Thoracic aorta (tissue), 2 donors: ENCODE measurements at regions not wholly inside any gene's neighbourhood (a gene's known extent, or its start where the extent isn't known, plus 50 kb on each side); places are given as distances from the start of the nearest gene placed in this dataset.
"Not testable (repeated sequence)": the region's sequence is repeated elsewhere in the genome, so short reads cannot be mapped to it uniquely, and the experiment has no call there.

Experiments used
- ATAC-seq: fragments of 150-250 bp; one replicate; pipeline ENCODE4 v1.8.0; 2017; ENCODE audit warnings: low read depth; ENCODE audit not compliant: insufficient number of reproducible peaks, low FRiP score
- DNase-seq: peaks from one replicate; pipeline ENCODE4 v3.0.0-alpha.2; 2020; ENCODE audit warnings: low spot score
- H3K27ac ChIP-seq, 2 donors: fragments of 200-600 bp; sonication (generic); 1 replicate in 1 of 2; 2 replicates in 1 of 2; pipeline ENCODE4 v1.5.1; 2016; ENCODE audit warnings: mild to moderate bottlenecking in 2 of 2, moderate library complexity in 2 of 2
- H3K27me3 ChIP-seq: fragments of 200-600 bp; sonication (generic); replicated peaks from 2 replicates; pipeline ENCODE4 v1.6.0; 2016; ENCODE audit warnings: mild to moderate bottlenecking; ENCODE audit not compliant: insufficient read depth
- H3K36me3 ChIP-seq: fragments of 200-600 bp; sonication (generic); one replicate; pipeline ENCODE4 v1.5.1; 2016
- H3K4me1 ChIP-seq, 2 donors: fragments of 200-600 bp; sonication (generic); 1 replicate in 1 of 2; 2 replicates in 1 of 2; pipeline versions ENCODE4 v1.5.1 to v1.6.0; 2016; ENCODE audit warnings: low read depth in 2 of 2, mild to moderate bottlenecking in 1 of 2; ENCODE audit not compliant: control insufficient read depth in 1 of 2
- H3K4me3 ChIP-seq: fragments of 200-600 bp; sonication (generic); 2 replicates; pipeline ENCODE4 v1.5.1; 2016; ENCODE audit warnings: mild to moderate bottlenecking
- H3K9me3 ChIP-seq: fragments of 200-600 bp; sonication (generic); 2 replicates; pipeline ENCODE4 v1.5.1; 2016
- TF ChIP-seq, protein P1 (sequence below): fragments of 200-600 bp; sonication (generic); IDR thresholded peaks from one replicate; pipeline ENCODE4 v1.5.1; 2019; ENCODE audit warnings: antibody characterized with exemption

DNA sequence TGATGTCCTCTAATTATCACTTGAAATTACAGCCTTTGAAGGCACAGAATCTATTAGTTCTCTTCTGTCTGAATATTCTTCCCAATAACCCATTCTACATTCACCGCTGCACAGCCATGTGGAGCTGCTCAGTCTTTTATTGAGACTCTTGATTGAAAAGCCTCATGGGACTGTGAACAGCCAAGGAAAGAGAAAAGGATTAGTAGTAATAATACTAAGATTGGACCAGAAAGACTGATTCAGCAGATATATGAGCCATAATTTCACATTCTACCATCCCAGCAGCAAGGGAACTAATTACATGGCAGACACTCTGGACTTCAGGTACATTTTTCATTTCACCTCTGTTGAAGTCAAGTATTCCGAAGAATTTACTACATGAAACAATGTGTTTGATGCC is 2471.7 kb downstream of the ARAP2 start:
- Histone ChIP-seq H3K4me1 (no peaks in the 10 kb centered on the region), H3K4me3 (no peak overlapping the region), H3K36me3 (no peaks in the 10 kb centered on the region), H3K27ac (no peak overlapping the region), H3K9me3 (no peaks in the 10 kb centered on the region), H3K27me3 (no peaks in the 10 kb centered on the region)
- ATAC-seq (no peak), DNase-seq (no peak)
- TF ChIP-seq, protein P1, sequence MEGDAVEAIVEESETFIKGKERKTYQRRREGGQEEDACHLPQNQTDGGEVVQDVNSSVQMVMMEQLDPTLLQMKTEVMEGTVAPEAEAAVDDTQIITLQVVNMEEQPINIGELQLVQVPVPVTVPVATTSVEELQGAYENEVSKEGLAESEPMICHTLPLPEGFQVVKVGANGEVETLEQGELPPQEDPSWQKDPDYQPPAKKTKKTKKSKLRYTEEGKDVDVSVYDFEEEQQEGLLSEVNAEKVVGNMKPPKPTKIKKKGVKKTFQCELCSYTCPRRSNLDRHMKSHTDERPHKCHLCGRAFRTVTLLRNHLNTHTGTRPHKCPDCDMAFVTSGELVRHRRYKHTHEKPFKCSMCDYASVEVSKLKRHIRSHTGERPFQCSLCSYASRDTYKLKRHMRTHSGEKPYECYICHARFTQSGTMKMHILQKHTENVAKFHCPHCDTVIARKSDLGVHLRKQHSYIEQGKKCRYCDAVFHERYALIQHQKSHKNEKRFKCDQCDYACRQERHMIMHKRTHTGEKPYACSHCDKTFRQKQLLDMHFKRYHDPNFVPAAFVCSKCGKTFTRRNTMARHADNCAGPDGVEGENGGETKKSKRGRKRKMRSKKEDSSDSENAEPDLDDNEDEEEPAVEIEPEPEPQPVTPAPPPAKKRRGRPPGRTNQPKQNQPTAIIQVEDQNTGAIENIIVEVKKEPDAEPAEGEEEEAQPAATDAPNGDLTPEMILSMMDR: no peak

DNA sequence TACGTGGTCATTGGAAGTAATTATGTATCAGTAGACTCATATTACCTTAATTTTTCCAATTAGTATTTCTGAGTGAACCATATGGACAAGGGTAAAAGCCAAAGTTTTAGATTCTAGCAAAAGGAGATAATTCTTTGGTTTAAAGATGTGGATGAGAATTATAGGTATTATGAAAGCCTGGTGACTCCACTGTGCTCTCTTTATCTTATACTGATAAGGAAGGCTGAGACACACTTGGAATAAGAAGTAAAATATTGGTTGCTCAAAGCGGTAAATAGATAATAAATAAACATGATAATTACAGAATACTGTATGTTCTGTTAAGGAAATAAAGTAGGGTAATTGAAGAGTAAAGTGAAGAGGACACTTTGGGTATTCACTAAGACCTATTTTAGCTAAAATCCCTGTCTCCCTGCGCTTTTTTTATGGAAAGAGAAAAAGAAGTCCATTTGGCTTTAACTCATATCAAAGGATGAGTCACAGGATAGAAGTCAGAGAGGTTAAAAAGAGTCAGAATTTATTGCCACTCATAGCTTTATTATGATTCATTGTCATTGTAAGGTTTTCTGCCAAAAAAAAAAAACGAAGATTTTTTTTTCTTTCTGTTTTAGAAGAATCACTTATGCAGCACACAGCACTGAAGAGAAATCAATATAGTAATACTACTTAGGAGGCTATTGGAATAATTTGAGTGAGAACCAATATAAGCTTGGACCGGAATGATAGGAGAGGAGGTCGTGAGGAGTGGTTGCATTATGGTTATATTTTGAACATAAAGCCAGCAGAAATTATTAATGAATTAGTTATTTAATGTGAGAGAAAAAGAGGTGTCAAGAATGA is 2463.1 kb downstream of the ARAP2 start:
- no peak overlapping the region for H3K27ac ChIP-seq
- no peaks in the 10 kb centered on the region for H3K4me1 ChIP-seq
- no peak for ATAC-seq
- no peak overlapping the region for H3K4me3 ChIP-seq
- H3K36me3 ChIP-seq: no peaks in the 10 kb centered on the region
- no peaks in the 10 kb centered on the region for H3K27me3 ChIP-seq
- no peaks in the 10 kb centered on the region for H3K9me3 ChIP-seq
- DNase-seq: no peak
- TF ChIP-seq, protein P1: no peak

DNA sequence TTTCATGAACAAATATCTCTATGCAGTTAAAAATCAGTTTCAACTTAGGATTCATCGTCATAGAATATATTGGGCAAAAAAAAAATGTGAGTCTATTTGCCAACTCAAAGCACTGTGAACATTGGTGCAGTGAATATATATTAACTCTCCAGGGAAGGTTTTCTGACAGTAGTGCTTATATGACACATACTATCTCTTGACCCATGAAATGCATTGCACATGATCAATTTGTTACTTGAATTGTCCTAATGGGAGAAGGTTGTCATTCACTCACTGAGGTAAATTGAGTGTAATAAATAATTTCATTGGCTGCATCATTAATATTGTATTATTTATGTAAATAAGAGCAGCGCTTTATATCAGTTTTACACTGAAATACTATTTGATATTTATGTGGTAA is 2458.5 kb downstream of the ARAP2 start:
- no peaks in the 10 kb centered on the region for H3K9me3 ChIP-seq
- TF ChIP-seq, protein P1: no peak
- H3K27me3 ChIP-seq: no peaks in the 10 kb centered on the region
- ATAC-seq (no peak), DNase-seq (no peak)
- no peaks in the 10 kb centered on the region for H3K4me1 ChIP-seq
- no peak overlapping the region for H3K4me3 ChIP-seq
- H3K36me3 ChIP-seq: no peaks in the 10 kb centered on the region
- H3K27ac ChIP-seq: no peak overlapping the region

DNA sequence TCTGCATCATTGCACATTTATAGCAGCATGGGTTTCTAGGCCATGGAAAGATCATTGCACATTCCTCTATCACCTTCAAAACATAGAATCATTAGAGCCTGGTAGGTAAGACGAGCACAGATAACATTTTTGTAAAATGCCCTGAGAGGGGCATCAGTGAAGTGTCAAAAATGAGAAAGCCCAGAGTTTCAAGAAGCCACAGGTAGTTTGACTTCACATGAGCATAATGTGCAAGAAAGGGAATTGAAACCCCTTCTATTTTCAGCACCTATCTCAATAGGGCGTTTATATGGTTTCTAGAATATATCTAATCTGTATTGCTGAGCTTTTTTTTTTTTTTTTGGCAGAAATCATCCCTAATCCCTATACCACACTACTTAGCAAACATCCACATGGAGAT is 2441.7 kb downstream of the ARAP2 start:
- Histone ChIP-seq H3K27me3 (no peaks in the 10 kb centered on the region), H3K27ac (no peak overlapping the region), H3K9me3 (no peaks in the 10 kb centered on the region), H3K4me1 (no peaks in the 10 kb centered on the region), H3K36me3 (no peaks in the 10 kb centered on the region), H3K4me3 (no peak overlapping the region)
- ATAC-seq (no peak), DNase-seq (no peak)
- TF ChIP-seq, protein P1: no peak

DNA sequence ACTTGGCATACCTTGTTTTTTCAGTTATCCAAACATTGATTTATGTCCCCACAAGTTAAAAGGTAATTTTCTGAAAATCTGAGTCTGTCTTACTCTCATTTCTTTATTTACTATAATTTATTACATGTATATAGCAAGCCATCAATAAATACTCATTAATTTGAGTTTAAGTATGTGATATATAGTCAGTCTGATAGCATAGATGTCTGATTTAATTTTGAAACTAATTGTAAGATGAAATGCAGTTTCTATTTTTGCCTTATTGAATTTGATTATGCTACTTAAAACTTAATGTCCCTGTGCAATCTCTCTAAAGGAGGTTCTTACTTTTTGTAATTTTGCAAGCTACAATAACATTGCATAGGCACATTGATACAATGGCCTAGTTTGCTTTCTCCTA is 2418.6 kb downstream of the ARAP2 start:
- no peak overlapping the region for H3K27ac ChIP-seq
- no peak for DNase-seq
- TF ChIP-seq, protein P1: no peak
- H3K36me3 ChIP-seq: no peaks in the 10 kb centered on the region
- no peaks in the 10 kb centered on the region for H3K27me3 ChIP-seq
- H3K4me1 ChIP-seq: no peaks in the 10 kb centered on the region
- ATAC-seq: no peak
- no peak overlapping the region for H3K4me3 ChIP-seq
- H3K9me3 ChIP-seq: no peaks in the 10 kb centered on the region

DNA sequence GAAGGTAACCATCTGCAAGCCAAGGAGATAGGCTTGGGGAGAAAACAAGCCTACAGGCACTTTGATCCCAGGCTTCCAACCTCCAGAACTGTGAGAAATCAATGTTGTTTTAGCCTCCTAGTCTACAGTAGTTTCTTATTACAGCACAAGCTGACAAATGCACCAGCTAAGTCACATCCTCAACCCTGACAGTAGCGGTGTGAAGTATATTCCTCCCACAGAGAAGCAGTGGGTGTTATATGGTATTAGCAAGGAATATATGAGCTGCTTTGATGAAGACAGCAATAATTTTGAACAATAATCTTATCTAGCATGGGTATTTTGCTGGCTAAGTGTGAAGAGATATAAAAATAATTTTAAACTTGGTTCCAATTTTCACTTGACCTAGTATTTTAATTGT is 2415.0 kb downstream of the ARAP2 start:
- not testable (repeated sequence) for H3K9me3 ChIP-seq, H3K4me1 ChIP-seq, ATAC-seq, H3K27ac ChIP-seq, H3K36me3 ChIP-seq, DNase-seq, H3K4me3 ChIP-seq, H3K27me3 ChIP-seq
